Heart right ventricle (tissue), 16 donors: ENCODE measurements at regions not wholly inside any gene's neighbourhood (a gene's known extent, or its start where the extent isn't known, plus 50 kb on each side); places are given as distances from the start of the nearest gene placed in this dataset.
"Not testable (repeated sequence)": the region's sequence is repeated elsewhere in the genome, so short reads cannot be mapped to it uniquely, and the experiment has no call there.

Source experiments
- ATAC-seq, 8 donors: fragments of 200-7000 bp; cut with Tn5 transposase; one replicate each; pipeline ENCODE4 v1.9.1; 2020; ENCODE audit warnings: mild to moderate bottlenecking in 8 of 8, moderate library complexity in 8 of 8, moderate number of reproducible peaks in 1 of 8
- DNase-seq, 2 donors: peaks; one replicate each; pipeline ENCODE4 v3.0.0-alpha.2; 2020
- H3K27ac ChIP-seq, 10 donors: fragments of 200-600 bp; sonication (generic) in 2 of 10; one replicate each; pipeline versions ENCODE4 v1.5.0 to v1.8.0; 2020 to 2022; ENCODE audit warnings: mild to moderate bottlenecking in 3 of 10
- H3K27me3 ChIP-seq, 7 donors: fragments of 200-600 bp; one replicate each; pipeline ENCODE4 v1.8.0; 2021 to 2022; ENCODE audit warnings: mild to moderate bottlenecking in 2 of 7
- H3K36me3 ChIP-seq, 9 donors: fragments of 200-600 bp; sonication (generic) in 1 of 9; one replicate each; pipeline versions ENCODE4 v1.5.0 to v1.8.0; 2020 to 2022; ENCODE audit warnings: mild to moderate bottlenecking in 2 of 9
- H3K4me1 ChIP-seq, 9 donors: fragments of 200-600 bp; sonication (generic) in 1 of 9; one replicate each; pipeline versions ENCODE4 v1.5.0 to v1.8.0; 2020 to 2022; ENCODE audit warnings: mild to moderate bottlenecking in 4 of 9
- H3K4me3 ChIP-seq, 10 donors: fragments of 200-600 bp; sonication (generic) in 2 of 10; one replicate each; pipeline versions ENCODE4 v1.5.0 to v1.8.0; 2020 to 2022; ENCODE audit warnings: mild to moderate bottlenecking in 7 of 10, moderate library complexity in 2 of 10
- H3K9me3 ChIP-seq, 11 donors: fragments of 200-600 bp in 10 of 11; sonication (generic) in 2 of 11; one replicate each; pipeline versions ENCODE4 v1.5.0 to v1.8.0; 2013 to 2022; ENCODE audit warnings: mild to moderate bottlenecking in 2 of 11, control low read depth in 1 of 11, moderate library complexity in 1 of 11
- CTCF ChIP-seq, 9 donors: fragments of 200-600 bp; sonication (generic) in 2 of 9; IDR thresholded peaks; one replicate each; pipeline versions ENCODE4 v1.5.0 to v1.8.0; 2021 to 2022; ENCODE audit warnings: antibody characterized with exemption in 9 of 9, mild to moderate bottlenecking in 5 of 9, moderate library complexity in 1 of 9
- WGBS, 2 donors: extraction: QIAGEN DNeasy Blood & Tissue Kit; methylation state at CpG; one replicate each; pipeline ENCODE4 v1.1.7; 2013; ENCODE audit warnings: inconsistent platforms in 1 of 2; 5-methylcytosine and 5-hydroxymethylcytosine counted together
- intact Hi-C, 10 donors: fragments of 100-400 bp; cut with DNase I; formaldehyde crosslinking; loops; one replicate each; pipeline versions ENCODE4 v1.11.1 to v1.14.2; 2022
- donor health status: Arrhythmogenic right ventricular cardiomyopathy.
- donor health status: ischemic (EF 13 %, LVEDD 7.1; RV severe dilation, severe dysfunction).
- donor health status: healthy with polysubstance abuse.
- donor health status: DM: no; HTN: yes; CAD: no.
- donor health status: DM: no; HTN: no; CAD: no.
- donor health status: ischemic (EF 25% LVEDD 6.9; RV normal size, moderate dysfunction).
- donor health status: ischemic (EF 25% LVEDD 5.7; RV mildly dilated, moderate dysfunction).
- donor health status: healthy.
- donor health status: DM: yes; HTN: yes; CAD: no.
- donor health status: Ischemic cardiomyopathy.
- donor health status: ischemic (EF 35%, LVEDD 5.7; RV mildly dilated, moderate dysfunction).
- donor health status: nonischemic (EF 11% LVEDD 7.7; RV severe dilation, severe dysfunction).
- donor health status: DM: yes; HTN: yes; CAD: no.
- donor health status: PGD.
- donor health status: ischemic (EF 29% LVEDD 5.4; RV normal size, mild dysfunction).
- donor health status: nonischemic (EF 23%, LVEDD 6.1; RV moderate dilation, normal function).

DNA sequence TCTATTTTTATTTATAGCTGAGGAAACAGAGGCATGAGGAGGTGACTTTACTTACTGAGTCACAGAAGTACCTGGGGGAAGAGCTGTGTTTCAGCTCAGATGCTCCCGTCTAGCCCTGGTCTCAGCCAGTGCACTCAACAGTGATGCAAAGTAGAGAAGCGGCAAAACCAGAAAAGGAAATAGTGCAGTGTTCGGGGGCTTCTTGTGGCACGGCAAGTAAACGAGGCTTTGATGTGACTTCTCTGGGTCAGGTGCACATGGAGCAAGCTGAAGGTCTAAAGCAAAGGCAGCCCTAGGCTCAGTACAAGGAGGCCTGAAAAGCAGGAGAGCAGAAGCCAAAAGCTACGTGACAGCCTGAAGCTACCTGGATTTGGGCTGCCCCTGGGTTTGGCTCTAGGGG, 526.7 kb upstream of the ADAMTS16 start:
- DNase-seq (no peak), ATAC-seq (no peak)
- 85 to 87% methylated on average over 6 of the region's 6 CpGs for WGBS, 2 donors
- intact Hi-C loops: no loop called here
- Histone ChIP-seq H3K27me3 (no peaks in the 10 kb centered on the region), H3K4me1 (no peaks in the 10 kb centered on the region), H3K9me3 (peaks cover 0 to 16% (median 0%) of the 10 kb centered on the region in 11 donors), H3K27ac (no peak overlapping the region), H3K36me3 (no peaks in the 10 kb centered on the region), H3K4me3 (no peak overlapping the region)
- no peak for TF ChIP-seq CTCF (IDR thresholded peaks at IDR 0.05)

GRCh38 chr5:4614088-4614487, 526.0 kb upstream of the ADAMTS16 start:
- DNase-seq (no peak), ATAC-seq (no peak)
- no peaks in the 10 kb centered on the region for H3K36me3 ChIP-seq
- intact Hi-C loops: no loop called here
- H3K9me3 ChIP-seq: peaks cover 0 to 11% (median 0%) of the 10 kb centered on the region in 11 donors
- TF ChIP-seq CTCF (IDR thresholded peaks at IDR 0.05): no peak
- H3K27ac ChIP-seq: no peak overlapping the region
- no peaks in the 10 kb centered on the region for H3K27me3 ChIP-seq
- 34 to 37% methylated on average over 6 of the region's 6 CpGs for WGBS, 2 donors
- H3K4me3 ChIP-seq: no peak overlapping the region
- no peaks in the 10 kb centered on the region for H3K4me1 ChIP-seq

DNA sequence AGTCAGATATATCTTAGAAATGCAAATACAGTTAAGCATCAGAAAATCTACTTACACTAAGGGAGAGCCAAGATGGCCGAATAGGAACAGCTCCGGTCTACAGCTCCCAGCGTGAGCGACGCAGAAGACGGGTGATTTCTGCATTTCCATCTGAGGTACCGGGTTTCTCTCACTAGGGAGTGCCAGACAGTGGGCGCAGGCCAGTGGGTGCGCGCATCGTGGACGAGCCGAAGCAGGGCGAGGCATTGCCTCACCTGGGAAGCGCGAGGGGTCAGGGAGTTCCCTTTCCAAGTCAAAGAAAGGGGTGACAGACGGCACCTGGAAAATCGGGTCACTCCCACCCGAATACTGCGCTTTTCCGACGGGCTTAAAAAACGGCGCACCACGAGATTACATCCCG, 524.8 kb upstream of the ADAMTS16 start:
- DNase-seq, H3K27me3 ChIP-seq, H3K36me3 ChIP-seq, ATAC-seq, H3K4me3 ChIP-seq, H3K4me1 ChIP-seq, H3K9me3 ChIP-seq, intact Hi-C loops, H3K27ac ChIP-seq: not testable (repeated sequence)
- WGBS, 2 donors: 92 to 95% methylated on average over 18 to 22 of the region's 26 CpGs

DNA sequence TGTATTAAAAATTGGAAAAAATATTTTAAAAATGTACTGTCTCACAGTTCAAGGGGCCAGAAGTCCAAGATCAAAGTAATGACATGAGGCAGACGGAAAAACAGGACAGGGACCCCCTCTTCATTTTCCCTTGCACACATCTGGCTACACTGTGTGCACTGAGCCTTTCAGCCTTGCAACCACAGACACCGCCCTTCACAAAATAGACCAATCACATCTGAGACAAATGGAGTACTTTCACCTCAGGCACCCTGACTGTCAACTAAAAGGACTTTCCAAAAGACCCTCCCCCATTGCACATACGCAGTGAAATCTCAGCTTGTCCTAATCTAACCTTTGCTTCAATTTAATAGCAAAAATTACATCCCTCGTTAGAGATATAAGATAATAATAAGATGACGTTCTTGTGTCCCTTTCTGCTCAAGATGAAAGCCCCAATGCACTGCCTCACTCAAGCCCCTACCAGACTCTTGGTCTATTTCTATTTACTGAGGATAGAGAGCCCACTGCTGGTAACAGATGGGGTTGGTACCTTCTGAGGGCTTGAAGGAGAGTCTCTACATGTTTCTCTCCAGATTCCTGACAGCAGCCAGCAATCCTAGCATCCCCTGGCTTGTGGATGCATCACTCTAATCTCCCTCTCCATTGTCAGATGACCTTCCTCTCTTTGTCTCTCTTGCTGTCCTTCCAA, 514.8 kb upstream of the ADAMTS16 start:
- Histone ChIP-seq H3K27me3 (no peaks in the 10 kb centered on the region), H3K36me3 (no peaks in the 10 kb centered on the region), H3K27ac (no peak overlapping the region), H3K9me3 (peaks cover 0 to 24% (median 0%) of the 10 kb centered on the region in 11 donors), H3K4me1 (no peaks in the 10 kb centered on the region), H3K4me3 (no peak overlapping the region)
- intact Hi-C loops: no loop called here
- ATAC-seq: no peak
- no peak for TF ChIP-seq CTCF (IDR thresholded peaks at IDR 0.05)
- no peak for DNase-seq
- 81 to 84% methylated on average over 5 of the region's 5 CpGs for WGBS, 2 donors

- H3K36me3 ChIP-seq: no peaks in the 10 kb centered on the region
- H3K4me3 ChIP-seq: no peak overlapping the region
- ATAC-seq (no peak), DNase-seq (no peak)
- peaks cover 0 to 30% (median 0%) of the 10 kb centered on the region in 11 donors for H3K9me3 ChIP-seq
- peaks cover 0 to 6% (median 0%) of the 10 kb centered on the region in 7 donors for H3K27me3 ChIP-seq
- no peak overlapping the region for H3K27ac ChIP-seq
- intact Hi-C loops: no loop called here
- TF ChIP-seq CTCF (IDR thresholded peaks at IDR 0.05): no peak
- no peaks in the 10 kb centered on the region for H3K4me1 ChIP-seq
- WGBS, 2 donors: 58 to 66% methylated on average over 3 of the region's 3 CpGs
Measured at GRCh38 chr5:4627131-4627530, 513.0 kb upstream of the ADAMTS16 start.
